GM12878 (cell line): ENCODE measurements at regions not wholly inside any gene's neighbourhood (a gene's known extent, or its start where the extent isn't known, plus 50 kb on each side); places are given as distances from the start of the nearest gene placed in this dataset.
"Not testable (repeated sequence)": the region's sequence is repeated elsewhere in the genome, so short reads cannot be mapped to it uniquely, and the experiment has no call there.

Source experiments
- ATAC-seq: fragments of 200-7000 bp; cut with Tn5 transposase; 3 replicates; pipeline ENCODE4 v1.9.1; 2020; ENCODE audit warnings: mild to moderate bottlenecking, moderate library complexity
- BruUV-seq: library from RNA; stranded (reverse); fragments of 400-500 nt; replicated peaks from 2 replicates; lab custom pipeline; 2021; lab: Mats Ljungman, UMichigan
- CTCF ChIA-PET: fragments of 300-600 bp; sonication (Branson Sonifier 250); formaldehyde crosslinking; extraction: SDS; loops from one replicate; lab custom pipeline; 2021; ENCODE audit warnings: inconsistent platforms; lab: Yijun Ruan, JAX
- POLR2A ChIA-PET: fragments of 350-600 bp; formaldehyde crosslinking; extraction: SDS; loops from one replicate; lab custom pipeline; 2021; ENCODE audit warnings: inconsistent platforms; lab: Charles Lee
- RAD21 ChIA-PET: fragments of 300-600 bp; sonication (Branson Sonifier 250); formaldehyde crosslinking; loops from one replicate; lab custom pipeline; 2023; ENCODE audit warnings: antibody characterized with exemption; ENCODE audit not compliant: unreplicated experiment; lab: Charles Lee
- SMC1A ChIA-PET: fragments of 300-600 bp; sonication (Branson Sonifier 250); formaldehyde crosslinking; loops from one replicate; lab custom pipeline; 2023; ENCODE audit not compliant: unreplicated experiment, uncharacterized antibody; lab: Charles Lee
- DNase-seq: peaks from one replicate; pipeline ENCODE4 v3.0.0-alpha.2; 2011; ENCODE audit warnings: low read depth, low spot score
- FAIRE-seq: peaks from 3 replicates; lab custom pipeline; 2011; peaks lifted over from hg19 to GRCh38; lab: Jason Lieb, UNC
- H2AFZ ChIP-seq: 2 replicates; pipeline ENCODE4 v1.6.0; 2011; ENCODE audit warnings: low read depth, low read length, control low read depth; ENCODE audit not compliant: control insufficient read depth
- H3K27ac ChIP-seq: 2 replicates; pipeline ENCODE4 v1.5.1; 2011; ENCODE audit warnings: control low read depth; ENCODE audit not compliant: control insufficient read depth, insufficient read depth
- H3K27me3 ChIP-seq, 2 experiments: replicated peaks in 1 of 2; 2 replicates each; pipeline versions ENCODE4 v1.6.0 to v1.6.1; 2011; ENCODE audit warnings: low read length in 1 of 2; ENCODE audit not compliant: control insufficient read depth in 2 of 2, insufficient read depth in 2 of 2
- H3K36me3 ChIP-seq, 2 experiments: 2 replicates each; pipeline ENCODE4 v1.5.1; 2011; ENCODE audit warnings: low read length in 1 of 2; ENCODE audit not compliant: control insufficient read depth in 2 of 2, insufficient read depth in 2 of 2
- H3K4me1 ChIP-seq: 2 replicates; pipeline ENCODE4 v1.6.1; 2011; ENCODE audit warnings: mild to moderate bottlenecking, low read length, moderate library complexity, mixed read lengths; ENCODE audit not compliant: control insufficient read depth, insufficient read depth
- H3K4me2 ChIP-seq: 2 replicates; pipeline ENCODE4 v1.6.0; 2011; ENCODE audit warnings: control low read depth; ENCODE audit not compliant: control insufficient read depth, insufficient read depth
- H3K4me3 ChIP-seq: fragments of 200-600 bp; sonication (generic); 2 replicates; pipeline ENCODE4 v1.5.1; 2016
- H3K79me2 ChIP-seq: 2 replicates; pipeline ENCODE4 v1.6.0; 2011; ENCODE audit warnings: low read length; ENCODE audit not compliant: control insufficient read depth, insufficient read depth
- H3K9ac ChIP-seq: 2 replicates; pipeline ENCODE4 v1.8.0; 2011; ENCODE audit warnings: low read length, control low read depth, mixed read lengths; ENCODE audit not compliant: control insufficient read depth, insufficient read depth
- H3K9me3 ChIP-seq: replicated peaks from 3 replicates; pipeline ENCODE4 v1.5.1; 2011; ENCODE audit warnings: mild to moderate bottlenecking, low read length; ENCODE audit not compliant: control insufficient read depth, insufficient read depth
- H4K20me1 ChIP-seq: 2 replicates; pipeline ENCODE4 v1.6.0; 2011; ENCODE audit not compliant: control insufficient read depth, insufficient read depth
- WGBS: methylation state at CpG from one replicate; pipeline ENCODE4 v1.1.6; 2016; ENCODE audit warnings: low lambda C conversion rate; ENCODE audit not compliant: insufficient replicate concordance, insufficient coverage; ENCODE audit errors: missing lambda C conversion rate; 5-methylcytosine and 5-hydroxymethylcytosine counted together
- in situ Hi-C: fragments of 300-500 bp; cut with MboI; formaldehyde crosslinking; loops from 9 replicates; pipeline ENCODE4 v1.14.3; 2018; ENCODE audit warnings: mixed read lengths
- intact Hi-C: fragments of 100-400 bp; cut with micrococcal nuclease; formaldehyde crosslinking; loops from one replicate; pipeline ENCODE4 v1.14.2; 2022; ENCODE audit not compliant: unreplicated experiment

GRCh38 chr9:62810318-62810717 lies 1620.5 kb downstream of the SPATA31A7 start:
- H2AFZ ChIP-seq, BruUV-seq, H3K4me1 ChIP-seq, POLR2A ChIA-PET, H4K20me1 ChIP-seq, H3K27me3 ChIP-seq, in situ Hi-C loops, SMC1A ChIA-PET, H3K27ac ChIP-seq, H3K36me3 ChIP-seq, intact Hi-C loops, CTCF ChIA-PET, H3K4me3 ChIP-seq, DNase-seq, H3K9ac ChIP-seq, H3K4me2 ChIP-seq, FAIRE-seq, ATAC-seq, H3K9me3 ChIP-seq, RAD21 ChIA-PET, H3K79me2 ChIP-seq: not testable (repeated sequence)
- 92% methylated on average over 6 of the region's 6 CpGs for WGBS

GRCh38 chr9:62810811-62811315 lies 1621.0 kb downstream of the SPATA31A7 start:
- H3K4me2 ChIP-seq, H4K20me1 ChIP-seq, H3K4me3 ChIP-seq, H3K4me1 ChIP-seq, H3K9ac ChIP-seq, H2AFZ ChIP-seq, H3K79me2 ChIP-seq, intact Hi-C loops, BruUV-seq, RAD21 ChIA-PET, in situ Hi-C loops, DNase-seq, H3K36me3 ChIP-seq, ATAC-seq, FAIRE-seq, CTCF ChIA-PET, H3K27me3 ChIP-seq, H3K27ac ChIP-seq, POLR2A ChIA-PET, SMC1A ChIA-PET, H3K9me3 ChIP-seq: not testable (repeated sequence)
- WGBS: 87% methylated on average over 5 of the region's 5 CpGs

- CTCF ChIA-PET, H4K20me1 ChIP-seq, POLR2A ChIA-PET, in situ Hi-C loops, SMC1A ChIA-PET, BruUV-seq, H3K27ac ChIP-seq, RAD21 ChIA-PET, H3K9ac ChIP-seq, H3K4me1 ChIP-seq, H2AFZ ChIP-seq, H3K4me2 ChIP-seq, intact Hi-C loops, FAIRE-seq, H3K9me3 ChIP-seq, ATAC-seq, H3K4me3 ChIP-seq, H3K79me2 ChIP-seq, DNase-seq, H3K36me3 ChIP-seq, H3K27me3 ChIP-seq: not testable (repeated sequence)
- 59% methylated on average over 1 of the region's 1 CpG for WGBS
These were observed 1625.6 kb downstream of the SPATA31A7 start for GRCh38 chr9:62815436-62815835.

- intact Hi-C loops, in situ Hi-C loops: not testable (repeated sequence)
These were observed 1626.5 kb downstream of the SPATA31A7 start for GRCh38 chr9:62816331-62816730.

More at GRCh38 chr9:62816331-62816730, 1626.5 kb downstream of the SPATA31A7 start:
- H3K36me3 ChIP-seq, H4K20me1 ChIP-seq, SMC1A ChIA-PET, CTCF ChIA-PET, H3K79me2 ChIP-seq, H3K4me1 ChIP-seq, H3K9ac ChIP-seq, H3K27me3 ChIP-seq, FAIRE-seq, POLR2A ChIA-PET, BruUV-seq, DNase-seq, H2AFZ ChIP-seq, H3K27ac ChIP-seq, H3K4me3 ChIP-seq, H3K4me2 ChIP-seq, H3K9me3 ChIP-seq, ATAC-seq, RAD21 ChIA-PET: not testable (repeated sequence)
